ENCODE measurements at regions not wholly inside any gene's neighbourhood (a gene's known extent, or its start where the extent isn't known, plus 50 kb on each side); places are given as distances from the start of the nearest gene placed in this dataset.

GRCh38 chr15:27679203-27679602 lies 419.9 kb downstream of the OCA2 start:
- no peak for DNase-seq (ENCODE audit: low spot score in 2 of 2)
- H3K27me3 ChIP-seq, result no peaks in the 10 kb centered on the region
- H3K9me3 ChIP-seq, result no peaks in the 10 kb centered on the region
- H3K36me3 ChIP-seq, result no peaks in the 10 kb centered on the region
- no peaks in the 10 kb centered on the region for H3K4me1 ChIP-seq
- no peak for TF ChIP-seq EP300 (IDR thresholded peaks at IDR 0.05)
- no peak for TF ChIP-seq CTCF (IDR thresholded peaks at IDR 0.05)
- TF ChIP-seq POLR2AphosphoS5 (IDR thresholded peaks at IDR 0.05), result no peak
- no peak for TF ChIP-seq POLR2A (IDR thresholded peaks at IDR 0.05)
- WGBS, result 97% methylated on average over 4 of the region's 4 CpGs
- no peak overlapping the region for H3K27ac ChIP-seq
- no peak overlapping the region for H3K4me3 ChIP-seq

DNA sequence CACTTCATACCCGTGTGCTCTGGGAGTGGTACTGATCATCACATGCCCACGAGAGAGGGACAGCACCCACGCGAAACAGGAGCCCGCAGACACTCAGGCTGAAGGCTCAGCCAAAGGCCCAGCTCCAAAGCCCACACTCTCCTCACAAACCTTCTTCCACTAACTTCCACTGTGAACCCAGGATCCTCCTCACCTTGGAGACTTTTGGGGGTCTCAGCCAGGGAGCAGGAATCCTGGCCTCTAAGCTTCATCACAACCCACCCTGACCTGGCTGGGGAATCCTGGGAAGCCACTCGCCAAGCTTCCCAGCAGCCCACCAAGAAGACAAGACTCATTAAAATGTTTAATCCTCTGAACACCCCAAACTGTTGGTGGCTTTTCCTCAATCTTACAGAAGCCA lies 421.2 kb downstream of the OCA2 start:
- no peaks in the 10 kb centered on the region for H3K36me3 ChIP-seq
- no peaks in the 10 kb centered on the region for H3K9me3 ChIP-seq
- TF ChIP-seq EP300 (IDR thresholded peaks at IDR 0.05), result no peak
- H3K4me1 ChIP-seq, result no peaks in the 10 kb centered on the region
- no peak overlapping the region for H3K4me3 ChIP-seq
- WGBS, result 85% methylated on average over 6 of the region's 6 CpGs
- H3K27me3 ChIP-seq, result no peaks in the 10 kb centered on the region
- H3K27ac ChIP-seq, result no peak overlapping the region
- DNase-seq (ENCODE audit: low spot score in 2 of 2), result no peak

DNA sequence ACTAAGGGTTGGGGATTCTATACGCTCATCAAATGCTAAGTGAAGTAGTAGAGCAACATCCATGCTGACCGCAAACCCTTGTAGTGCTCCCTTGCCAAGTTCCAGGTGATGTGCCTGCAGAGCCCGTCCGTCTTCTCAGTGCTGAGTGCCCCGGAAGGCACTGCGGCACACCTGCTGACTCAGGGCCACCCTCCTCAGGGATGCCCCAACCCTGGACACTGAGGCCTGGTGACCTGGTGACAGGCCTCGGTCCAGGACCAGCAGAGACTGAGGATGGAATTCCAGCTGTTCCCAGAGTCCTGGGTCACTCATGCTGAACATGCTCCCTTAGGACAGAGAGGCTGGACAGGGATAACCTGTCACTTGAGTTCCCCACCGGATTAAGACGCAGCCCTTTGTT lies 422.5 kb downstream of the OCA2 start:
- Histone ChIP-seq H3K27ac (no peak overlapping the region), H3K36me3 (no peaks in the 10 kb centered on the region), H3K9me3 (no peaks in the 10 kb centered on the region), H3K4me1 (no peaks in the 10 kb centered on the region), H3K27me3 (no peaks in the 10 kb centered on the region), H3K4me3 (no peak overlapping the region)
- no peak for TF ChIP-seq EP300 (IDR thresholded peaks at IDR 0.05)
- TF ChIP-seq POLR2AphosphoS5 (IDR thresholded peaks at IDR 0.05), result no peak
- no peak for TF ChIP-seq POLR2A (IDR thresholded peaks at IDR 0.05)
- no peak for TF ChIP-seq CTCF (IDR thresholded peaks at IDR 0.05)
- 94% methylated on average over 7 of the region's 9 CpGs for WGBS
- DNase-seq (ENCODE audit: low spot score in 2 of 2), result no peak

- 84% methylated on average over 8 of the region's 8 CpGs for WGBS
- Histone ChIP-seq H3K27me3 (no peaks in the 10 kb centered on the region), H3K4me1 (no peaks in the 10 kb centered on the region), H3K4me3 (no peak overlapping the region), H3K9me3 (no peaks in the 10 kb centered on the region), H3K27ac (no peak overlapping the region), H3K36me3 (no peaks in the 10 kb centered on the region)
- no peak for TF ChIP-seq CTCF (IDR thresholded peaks at IDR 0.05)
- DNase-seq (ENCODE audit: low spot score in 2 of 2), result no peak
Measured at GRCh38 chr15:27675571-27675970, 423.5 kb downstream of the OCA2 start.

GRCh38 chr15:27674826-27675225 lies 424.3 kb downstream of the OCA2 start:
- Histone ChIP-seq H3K27me3 (no peaks in the 10 kb centered on the region), H3K27ac (no peak overlapping the region), H3K9me3 (no peaks in the 10 kb centered on the region), H3K36me3 (no peaks in the 10 kb centered on the region), H3K4me1 (no peaks in the 10 kb centered on the region), H3K4me3 (no peak overlapping the region)
- TF ChIP-seq POLR2A (IDR thresholded peaks at IDR 0.05) (no peak), POLR2AphosphoS5 (IDR thresholded peaks at IDR 0.05) (no peak), CTCF (IDR thresholded peaks at IDR 0.05) (no peak)
- WGBS, result 86% methylated on average over 10 of the region's 10 CpGs
- DNase-seq (ENCODE audit: low spot score in 2 of 2), result no peak

DNA sequence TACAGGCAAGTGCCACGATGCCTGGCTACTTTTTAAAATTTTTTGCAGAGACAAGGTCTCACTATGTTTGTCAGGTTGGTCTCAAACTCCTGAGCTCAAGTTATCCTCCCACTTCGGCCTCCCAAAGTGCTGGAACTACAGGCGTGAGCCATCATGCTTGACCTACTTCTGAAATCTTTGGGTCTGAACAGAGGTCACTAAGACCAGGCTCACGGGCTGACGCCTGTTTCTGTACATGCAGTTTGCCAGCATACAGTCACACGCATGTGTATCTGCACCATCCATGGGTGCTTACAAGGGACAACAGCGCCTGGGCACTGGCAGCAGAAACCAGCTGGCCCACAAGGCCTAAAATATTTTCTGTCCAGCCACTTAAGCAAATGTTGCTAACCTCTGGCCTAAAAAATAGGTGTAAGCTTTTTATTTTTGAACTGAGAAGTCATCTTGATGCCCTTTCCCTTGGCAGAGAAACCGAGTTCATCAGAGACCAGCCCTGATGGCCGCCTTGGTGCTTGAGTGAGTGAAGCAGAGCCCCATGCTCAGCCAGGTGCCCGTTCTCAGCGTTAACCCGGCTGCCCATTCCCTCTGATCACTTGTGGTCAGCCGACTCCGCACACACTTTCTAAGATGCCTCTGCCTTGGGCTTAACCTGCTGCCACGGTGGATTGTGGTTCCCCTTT lies 425.2 kb downstream of the OCA2 start:
- no peaks in the 10 kb centered on the region for H3K9me3 ChIP-seq
- no peak overlapping the region for H3K4me3 ChIP-seq
- no peaks in the 10 kb centered on the region for H3K27me3 ChIP-seq
- no peak for DNase-seq (ENCODE audit: low spot score in 2 of 2)
- no peak for TF ChIP-seq POLR2A (IDR thresholded peaks at IDR 0.05)
- TF ChIP-seq CTCF (IDR thresholded peaks at IDR 0.05), result no peak
- TF ChIP-seq POLR2AphosphoS5 (IDR thresholded peaks at IDR 0.05), result no peak
- TF ChIP-seq EP300 (IDR thresholded peaks at IDR 0.05), result no peak
- H3K4me1 ChIP-seq, result no peaks in the 10 kb centered on the region
- H3K27ac ChIP-seq, result no peak overlapping the region
- WGBS, result 91% methylated on average over 14 of the region's 15 CpGs
- no peaks in the 10 kb centered on the region for H3K36me3 ChIP-seq

Measured in suprapubic skin (tissue), 4 donors.